ENCODE measurements at regions not wholly inside any gene's neighbourhood (a gene's known extent, or its start where the extent isn't known, plus 50 kb on each side); places are given as distances from the start of the nearest gene placed in this dataset.

- TF ChIP-seq CTCF (IDR thresholded peaks at IDR 0.05) (no peak), ZFX (IDR thresholded peaks at IDR 0.05; ENCODE audit: borderline replicate concordance) (no peak)
These were observed 176.0 kb downstream of the ACKR3 start for GRCh38 chr2:236745420-236746210.

All from 22Rv1 (cell line).